Midbrain (tissue), 1 donor: ENCODE measurements at regions not wholly inside any gene's neighbourhood (a gene's known extent, or its start where the extent isn't known, plus 50 kb on each side); places are given as distances from the start of the nearest gene placed in this dataset.

ENCODE experiments used
- DNase-seq: peaks from one replicate; lab custom pipeline; 2025; lab: John Stamatoyannopoulos, UW

DNA sequence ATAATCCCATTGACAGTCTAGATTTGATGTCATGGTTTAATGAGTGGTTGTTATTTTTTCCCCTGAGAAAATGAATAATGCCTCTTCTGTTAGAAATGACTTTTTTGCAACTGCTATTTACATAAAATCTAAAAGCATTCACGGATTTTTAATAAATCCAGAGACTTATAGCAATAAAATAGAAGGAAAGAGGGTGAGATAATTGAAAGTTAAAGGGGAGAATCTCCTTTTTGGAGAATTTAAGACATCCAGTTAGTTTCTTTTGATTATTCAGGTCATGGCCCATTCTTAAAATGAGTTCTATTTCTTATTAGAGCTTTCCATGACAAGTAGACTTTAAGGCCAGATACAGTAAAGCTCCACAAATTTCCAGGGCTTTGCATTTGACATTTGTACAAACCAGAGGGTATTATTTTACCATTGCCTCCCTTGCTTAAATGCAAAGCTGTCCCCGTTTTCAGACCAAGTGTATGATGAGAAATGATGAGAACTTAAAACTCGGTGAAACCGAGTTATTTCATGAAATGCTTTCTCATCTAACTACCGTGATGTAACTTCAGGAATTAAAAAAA, 789.0 kb upstream of the SOX9 start:
- peak; percentile 30 for DNase-seq

DNA sequence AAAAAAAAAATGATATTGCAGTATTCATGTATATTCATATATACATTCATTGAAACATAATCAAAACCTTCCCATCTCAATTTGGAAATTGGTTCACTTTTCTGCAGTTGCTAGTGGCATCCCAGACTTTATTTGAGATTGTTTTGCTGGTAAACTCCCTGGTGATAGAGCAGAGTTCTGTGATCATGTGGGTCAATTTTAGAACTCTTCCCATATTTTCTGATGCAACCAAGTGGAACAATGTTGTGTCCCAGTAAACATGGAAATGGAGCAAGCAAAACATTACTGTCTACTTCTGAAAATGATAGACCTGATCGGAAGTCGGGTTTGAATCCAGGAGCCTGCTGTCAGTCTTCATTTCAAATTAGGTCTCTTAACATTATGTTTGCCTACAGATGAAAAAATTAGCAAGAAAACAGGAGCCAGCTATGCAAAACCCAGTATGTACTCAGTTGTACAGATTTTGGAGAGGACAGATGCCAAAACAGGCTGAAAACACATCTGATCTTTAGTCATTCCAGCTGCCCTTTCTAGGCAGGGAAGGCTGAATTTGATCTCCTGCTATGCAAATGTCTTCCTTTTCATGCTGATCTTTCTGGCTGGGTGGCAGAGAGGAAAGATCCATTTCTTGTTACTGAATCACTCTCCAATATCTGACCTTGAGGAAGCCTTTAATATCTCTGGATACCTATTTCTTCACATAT, 786.6 kb upstream of the SOX9 start:
- DNase-seq, result no peak

DNA sequence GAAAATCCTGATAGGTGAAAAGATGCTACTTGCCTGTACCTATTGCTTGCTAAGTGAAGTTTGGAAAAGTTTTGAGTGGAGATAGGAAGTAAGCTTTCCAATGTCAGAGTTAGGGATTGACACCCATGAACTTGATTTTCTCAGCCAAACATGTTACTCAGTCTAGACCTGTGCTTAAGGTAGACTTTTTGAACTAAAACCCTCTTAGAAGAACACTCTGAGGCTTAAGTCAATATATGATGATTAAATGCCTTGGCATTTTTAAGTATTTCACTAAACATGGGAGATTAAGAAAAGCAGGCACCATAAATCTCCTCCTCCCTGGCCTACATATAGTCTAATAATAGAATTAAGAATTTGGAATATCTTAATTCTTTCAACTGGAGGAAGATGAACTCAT, 785.6 kb upstream of the SOX9 start:
- DNase-seq, result no peak

DNA sequence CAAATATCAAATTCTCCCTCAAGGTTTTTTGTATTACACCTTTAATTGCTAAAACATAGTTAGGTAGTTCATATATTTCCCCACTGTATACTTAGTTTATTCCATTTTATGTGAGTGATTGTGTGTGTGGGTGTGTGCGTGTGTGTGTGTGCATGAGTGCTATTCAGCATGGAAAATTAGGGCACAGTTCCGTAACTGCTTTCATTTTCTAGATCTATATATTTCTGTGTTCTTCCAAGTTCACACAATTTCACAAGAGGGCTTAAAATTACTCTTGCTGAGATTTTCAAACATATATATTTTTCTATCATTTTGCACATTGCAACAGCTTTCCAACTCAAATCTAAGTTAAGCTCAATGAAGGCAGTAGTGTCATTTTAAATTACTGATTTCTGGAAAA, 782.9 kb upstream of the SOX9 start:
- no peak for DNase-seq

DNA sequence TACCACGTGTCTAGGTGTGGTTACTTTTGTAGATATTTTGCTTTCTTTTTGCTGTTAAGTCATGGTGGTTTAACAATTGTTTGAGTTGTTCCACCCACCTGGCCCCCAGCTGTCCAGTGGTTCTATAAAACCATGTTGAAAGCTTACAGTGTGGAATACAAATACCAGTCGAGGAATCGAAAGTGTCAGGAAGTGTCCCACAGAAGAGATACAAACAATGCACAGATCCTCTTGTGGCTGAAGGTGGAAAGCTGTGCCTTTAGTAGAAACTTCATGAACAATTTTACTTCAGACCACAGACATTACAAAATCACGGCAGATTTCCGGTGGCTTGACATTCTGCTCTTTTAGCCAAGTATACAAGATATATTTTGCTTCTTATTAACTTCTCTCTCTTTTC, 782.4 kb upstream of the SOX9 start:
- DNase-seq, result no peak

DNA sequence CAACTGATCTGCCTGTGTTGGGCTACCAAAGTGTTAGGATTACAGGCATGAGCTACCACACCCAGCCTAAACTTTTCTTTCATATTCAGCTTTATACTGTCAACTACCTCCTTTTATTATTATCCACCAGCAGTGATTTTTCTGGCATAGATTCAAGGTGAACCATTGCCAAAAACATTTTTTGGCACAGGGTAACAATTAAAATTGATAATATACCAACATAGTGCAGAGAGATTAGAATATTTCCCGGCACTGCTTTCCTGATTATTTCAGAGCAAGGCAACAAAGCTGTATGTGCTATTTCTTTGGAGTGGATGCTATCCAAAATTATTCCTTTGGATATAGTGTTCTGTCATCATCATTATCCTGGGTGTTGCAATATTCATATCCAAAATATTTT, 781.6 kb upstream of the SOX9 start:
- DNase-seq, result no peak

DNA sequence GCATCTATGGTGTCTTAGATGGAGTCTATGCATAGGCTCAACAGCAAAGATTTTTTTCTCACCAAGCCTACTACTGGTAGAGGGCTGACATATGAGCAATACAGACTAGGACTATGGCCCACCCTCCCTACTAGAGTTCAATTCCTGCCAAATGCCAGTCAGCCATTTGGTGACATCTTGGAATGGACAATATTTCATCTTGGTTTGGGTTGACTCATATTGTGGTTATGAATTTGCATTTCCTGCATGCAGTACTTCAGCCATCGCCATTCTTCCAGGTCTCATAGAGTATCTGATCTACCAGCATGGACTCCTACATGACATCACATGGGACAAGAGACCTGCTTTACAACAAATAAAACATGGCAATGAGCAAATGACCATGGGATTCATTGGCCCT, 778.1 kb upstream of the SOX9 start:
- no peak for DNase-seq

DNA sequence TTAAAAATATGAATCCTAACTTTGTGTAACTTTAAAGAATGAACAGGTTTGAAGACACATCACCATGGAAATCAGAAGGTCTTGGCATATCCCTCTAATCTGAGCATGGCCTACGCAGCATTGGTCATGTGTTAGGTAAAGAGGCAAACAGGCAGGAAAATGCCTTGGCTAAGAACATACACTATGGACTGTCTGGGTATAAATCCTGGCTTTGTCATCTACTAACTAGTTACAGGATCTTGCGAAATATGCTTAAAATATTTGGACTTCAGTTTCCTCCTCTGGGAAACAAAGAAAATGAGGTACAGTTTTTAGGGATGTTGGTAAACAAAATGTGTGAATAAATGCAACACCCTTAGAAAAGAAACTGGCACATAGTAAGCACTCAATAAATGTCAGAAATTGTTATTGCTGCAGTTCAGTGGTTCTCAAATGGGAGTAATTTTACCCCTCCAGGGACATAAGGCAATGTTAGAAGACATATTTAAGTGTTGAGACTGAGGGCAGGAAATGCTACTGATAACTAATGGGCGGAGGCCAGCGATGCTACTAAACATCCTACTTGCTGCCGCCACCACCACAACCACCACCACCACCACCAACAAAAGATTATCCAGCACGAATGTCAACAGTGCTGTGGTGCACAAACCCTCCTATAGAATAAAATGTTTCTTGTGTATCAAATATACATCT, 770.8 kb upstream of the SOX9 start:
- no peak for DNase-seq

DNA sequence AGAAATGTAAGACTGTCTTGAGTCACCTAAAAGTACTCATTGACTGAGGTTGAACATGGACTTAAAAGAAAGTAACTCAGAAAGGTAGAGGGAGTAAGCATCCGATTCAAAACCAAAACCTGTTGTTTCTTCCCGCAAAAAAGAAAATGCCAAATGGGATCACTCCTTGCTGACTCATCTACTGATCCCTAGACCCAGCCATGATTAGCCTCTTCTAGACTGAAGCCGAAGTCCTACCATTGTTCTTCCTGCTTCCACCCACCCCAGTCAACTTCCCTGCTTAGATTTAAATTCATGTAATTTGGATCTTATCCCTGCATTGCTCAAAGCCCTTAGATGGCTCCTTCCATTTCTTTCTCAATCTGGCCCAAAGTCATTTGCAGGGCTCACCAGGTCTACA, 760.5 kb upstream of the SOX9 start:
- no peak for DNase-seq

DNA sequence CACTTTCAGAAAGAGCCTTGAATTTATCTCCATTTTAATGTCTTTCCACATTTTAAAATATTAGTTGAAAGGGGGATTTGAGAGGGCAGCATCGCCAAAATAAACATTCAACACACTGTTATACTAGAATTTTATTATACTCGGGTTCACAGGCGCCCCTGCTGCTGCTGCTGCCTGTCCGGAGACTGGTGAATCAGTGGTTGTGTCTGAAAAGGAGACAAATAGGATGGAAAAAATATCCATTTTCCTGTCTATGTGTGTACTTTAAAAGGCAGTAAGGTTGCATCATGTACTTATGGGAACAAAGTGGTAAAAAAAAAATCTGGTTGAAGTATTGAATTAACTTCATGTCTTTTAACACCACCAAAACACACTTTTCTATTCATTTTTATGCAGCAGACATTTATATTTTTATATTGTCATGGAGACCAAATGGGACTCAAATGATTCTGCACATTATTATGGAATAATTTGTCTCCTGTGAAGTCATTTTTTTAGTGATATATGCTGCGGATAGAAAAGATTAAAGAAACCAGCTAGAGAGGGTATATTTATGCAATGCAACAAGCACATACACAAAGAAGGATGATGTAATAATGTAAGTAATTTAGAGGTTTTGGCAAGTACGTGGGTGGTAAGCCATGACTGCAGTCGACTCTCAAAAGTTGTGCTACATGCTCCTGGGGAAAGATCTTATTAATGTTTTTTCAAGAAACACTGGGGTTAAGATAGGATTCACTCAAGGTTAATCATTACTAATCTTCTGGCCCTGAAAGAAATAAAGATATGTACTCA, 759.0 kb upstream of the SOX9 start:
- DNase-seq, result no peak

DNA sequence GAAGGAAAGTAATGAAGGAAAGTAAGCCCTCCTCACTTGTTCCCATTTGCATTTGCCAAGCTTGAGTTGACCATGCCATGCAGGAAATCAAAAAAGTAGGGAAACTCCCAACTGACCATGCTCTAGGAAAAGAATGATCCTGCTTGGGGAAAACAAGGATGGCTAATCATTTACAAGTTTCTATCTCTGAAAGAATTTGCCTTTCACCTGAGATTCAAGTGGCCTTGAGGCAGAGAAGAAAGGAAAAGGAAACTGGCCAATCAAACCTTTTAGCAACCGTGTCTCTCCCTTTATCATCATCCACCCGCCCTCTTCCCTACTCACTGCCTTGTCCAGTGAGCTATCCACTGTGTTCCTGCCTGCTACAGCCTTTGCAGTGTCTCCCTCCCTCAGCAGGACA, 757.2 kb upstream of the SOX9 start:
- no peak for DNase-seq

DNA sequence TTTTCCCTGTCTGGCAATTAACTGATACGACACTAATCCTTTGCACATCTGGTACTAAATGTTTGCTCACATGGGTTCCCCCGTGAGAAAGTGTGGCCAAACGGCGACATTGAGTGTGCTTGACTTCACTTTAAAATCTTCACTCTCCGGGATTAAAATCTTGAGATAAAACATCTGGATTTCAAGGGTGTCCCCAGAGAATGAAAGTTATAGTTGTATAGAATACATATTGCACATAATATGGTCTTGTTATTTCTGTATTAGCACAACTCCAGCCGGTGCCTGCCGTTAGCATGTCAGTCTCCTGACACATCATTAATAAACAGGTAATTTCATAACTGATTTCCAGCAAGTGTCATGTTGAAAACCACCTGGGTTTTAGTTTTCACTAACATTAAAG, 749.0 kb upstream of the SOX9 start:
- no peak for DNase-seq

DNA sequence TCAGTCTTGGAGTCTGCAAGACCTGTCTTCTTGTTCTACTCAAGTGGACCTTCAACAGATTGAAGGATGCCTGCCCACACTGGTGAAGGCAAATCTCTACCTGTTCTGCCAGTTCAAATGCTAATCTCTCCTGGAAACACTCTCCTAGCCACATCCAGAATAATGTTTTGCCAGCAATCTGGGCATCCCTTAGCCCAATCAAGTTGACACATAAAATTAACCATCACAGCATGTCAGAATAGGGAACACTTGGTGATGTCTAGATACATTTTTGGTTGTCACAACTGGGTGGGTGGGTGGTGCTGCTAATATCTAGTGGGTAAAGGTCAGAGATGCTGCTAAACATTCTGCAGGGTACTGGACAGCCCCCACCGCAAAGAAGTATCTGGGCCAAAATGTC, 744.9 kb upstream of the SOX9 start:
- DNase-seq, result no peak

DNA sequence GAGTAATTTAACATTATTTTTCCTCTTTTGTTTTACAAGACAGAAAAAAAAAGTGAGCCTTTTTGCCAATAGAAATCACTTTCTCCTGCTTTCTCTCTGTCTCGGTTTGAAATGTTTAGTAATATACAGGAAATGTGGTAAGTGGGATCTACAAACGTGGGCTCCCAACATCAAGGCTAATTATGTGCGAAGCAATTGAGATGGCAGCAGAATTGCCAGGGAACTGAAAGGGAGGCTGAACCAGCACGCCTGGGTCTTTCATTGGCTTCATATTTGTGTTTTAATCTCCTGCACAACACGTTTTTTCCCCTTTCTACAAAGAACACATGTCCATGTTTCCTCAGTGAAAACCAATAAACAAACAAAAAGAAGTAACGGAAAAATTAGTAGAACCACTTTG, 743.9 kb upstream of the SOX9 start:
- no peak for DNase-seq

DNA sequence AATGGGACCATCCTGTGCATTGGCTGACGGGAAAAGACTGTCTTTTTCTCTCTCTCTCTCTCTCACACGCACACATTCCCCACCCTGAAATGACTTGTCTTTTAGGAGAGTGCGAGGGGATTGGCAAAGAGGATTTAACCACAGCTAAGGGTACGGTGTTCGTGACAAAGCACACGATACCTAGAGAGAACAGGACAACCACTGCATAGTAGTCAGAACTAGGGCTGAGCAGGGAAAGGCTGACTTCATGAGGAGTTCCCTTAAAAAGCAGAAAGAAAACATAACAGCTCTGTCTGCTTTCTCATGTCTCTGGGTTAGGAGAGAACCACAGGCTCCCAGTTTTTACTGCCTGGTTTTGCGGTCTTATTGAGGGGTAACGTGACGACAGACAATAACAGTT, 742.8 kb upstream of the SOX9 start:
- no peak for DNase-seq

DNA sequence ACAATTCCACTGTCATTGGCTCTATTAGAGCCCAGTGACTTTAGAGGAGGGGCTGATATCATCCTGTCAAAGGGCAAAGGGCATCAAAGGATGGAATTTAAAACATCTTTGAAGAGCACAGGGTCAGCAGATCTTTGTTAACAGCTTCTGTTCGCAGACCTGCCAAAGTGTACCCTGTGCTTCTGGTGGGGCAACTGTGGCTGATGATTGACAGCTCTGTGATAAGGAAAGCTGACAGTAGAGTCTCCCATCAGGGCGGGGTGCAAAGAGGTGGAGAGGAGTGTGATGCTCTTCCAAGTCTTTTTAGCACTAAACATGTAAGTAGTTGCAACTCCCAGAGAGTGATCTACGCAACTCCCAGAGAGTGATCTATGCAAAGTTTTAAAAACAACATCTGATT, 742.1 kb upstream of the SOX9 start:
- DNase-seq, result no peak

DNA sequence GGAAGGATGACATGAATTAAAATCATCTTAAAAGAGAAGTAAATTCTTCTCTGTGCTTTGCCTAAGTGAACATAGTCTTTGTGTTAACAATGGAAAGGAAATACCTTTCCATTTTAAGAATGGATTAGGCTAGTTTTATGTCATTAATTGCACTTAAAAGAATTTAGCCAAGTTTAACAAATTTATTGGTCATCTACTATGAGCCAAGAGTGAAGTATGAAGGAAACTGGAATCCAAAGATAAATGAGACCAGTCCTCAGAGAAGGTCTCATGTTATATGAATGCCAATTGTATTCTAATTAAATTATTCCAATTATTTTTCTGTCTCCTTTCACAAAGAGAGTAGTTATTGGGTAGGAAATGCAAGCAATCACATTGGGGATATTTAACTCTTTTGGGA, 741.3 kb upstream of the SOX9 start:
- no peak for DNase-seq

DNA sequence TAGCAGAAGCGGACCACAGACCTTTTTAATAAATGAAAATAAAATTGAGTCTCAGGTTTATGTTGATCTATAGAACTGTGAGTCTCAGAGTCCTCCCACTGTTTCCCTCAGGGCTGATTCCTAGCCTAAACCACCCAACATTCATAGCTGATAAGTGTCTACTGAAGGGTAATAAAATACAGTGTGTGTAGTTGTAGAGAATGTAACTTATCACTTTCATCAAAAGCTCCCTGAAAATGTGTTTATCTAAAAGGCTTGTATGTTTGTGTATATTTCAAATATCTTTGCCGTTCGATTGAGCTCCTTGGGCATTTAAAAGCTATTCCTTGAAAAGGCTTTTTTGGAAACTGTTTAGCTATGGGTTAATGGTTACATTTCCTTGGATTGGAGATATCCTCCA, 740.3 kb upstream of the SOX9 start:
- DNase-seq, result no peak

DNA sequence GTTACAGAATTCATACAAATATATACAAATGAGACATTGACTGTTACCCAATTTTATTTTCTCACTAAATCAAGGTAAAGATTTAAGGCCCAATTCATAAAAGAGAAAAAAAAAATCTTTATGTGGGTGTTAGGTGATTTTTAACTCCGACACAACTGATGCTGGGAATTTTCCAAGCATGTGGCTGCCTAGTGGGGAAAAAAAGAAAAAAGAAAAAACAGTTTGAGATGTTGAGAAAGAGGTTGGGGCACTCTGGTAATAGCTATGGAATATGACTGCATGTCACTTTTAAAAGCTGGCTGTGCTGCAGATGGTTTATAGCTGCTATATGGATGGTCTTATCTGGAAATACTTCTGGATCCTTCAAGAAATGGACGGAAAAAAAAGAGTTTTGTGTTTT, 739.9 kb upstream of the SOX9 start:
- no peak for DNase-seq

DNA sequence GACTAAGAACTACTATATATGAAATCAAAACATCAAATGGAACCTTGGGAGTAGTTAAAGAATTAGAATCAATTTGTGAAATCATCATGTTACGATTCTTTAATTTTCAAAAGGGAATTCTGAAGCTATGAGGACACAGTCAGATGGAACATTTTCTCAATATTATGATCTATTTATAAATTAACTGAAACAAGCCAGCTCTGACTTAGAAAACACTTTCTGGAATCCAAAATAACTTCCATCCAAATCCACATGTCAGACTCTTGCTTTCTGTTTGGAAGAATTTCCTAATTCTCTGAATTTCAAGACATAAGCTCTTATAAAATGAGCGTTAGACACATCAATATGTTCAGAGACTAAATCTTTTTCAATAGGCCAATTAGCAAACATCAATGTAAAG, 737.7 kb upstream of the SOX9 start:
- DNase-seq, result no peak

DNA sequence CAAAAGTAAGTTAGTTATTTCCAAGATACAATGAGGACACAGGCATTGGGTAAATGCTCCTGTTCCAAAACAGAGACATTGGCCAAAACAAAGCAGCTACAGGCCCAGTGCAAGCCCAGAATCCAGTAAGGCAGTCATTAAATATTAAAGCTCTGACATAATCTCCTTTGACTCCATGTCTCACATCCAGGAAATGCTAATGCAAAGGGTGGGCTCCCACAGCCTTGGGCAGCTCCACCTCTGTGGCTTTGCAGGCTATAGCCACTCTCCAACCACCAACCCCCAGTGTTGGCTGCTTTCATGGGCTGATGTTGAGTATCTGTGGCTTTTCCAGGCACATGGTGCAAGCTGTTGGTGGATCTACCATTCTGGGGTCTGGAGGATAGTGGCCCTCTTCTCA, 733.4 kb upstream of the SOX9 start:
- no peak for DNase-seq

DNA sequence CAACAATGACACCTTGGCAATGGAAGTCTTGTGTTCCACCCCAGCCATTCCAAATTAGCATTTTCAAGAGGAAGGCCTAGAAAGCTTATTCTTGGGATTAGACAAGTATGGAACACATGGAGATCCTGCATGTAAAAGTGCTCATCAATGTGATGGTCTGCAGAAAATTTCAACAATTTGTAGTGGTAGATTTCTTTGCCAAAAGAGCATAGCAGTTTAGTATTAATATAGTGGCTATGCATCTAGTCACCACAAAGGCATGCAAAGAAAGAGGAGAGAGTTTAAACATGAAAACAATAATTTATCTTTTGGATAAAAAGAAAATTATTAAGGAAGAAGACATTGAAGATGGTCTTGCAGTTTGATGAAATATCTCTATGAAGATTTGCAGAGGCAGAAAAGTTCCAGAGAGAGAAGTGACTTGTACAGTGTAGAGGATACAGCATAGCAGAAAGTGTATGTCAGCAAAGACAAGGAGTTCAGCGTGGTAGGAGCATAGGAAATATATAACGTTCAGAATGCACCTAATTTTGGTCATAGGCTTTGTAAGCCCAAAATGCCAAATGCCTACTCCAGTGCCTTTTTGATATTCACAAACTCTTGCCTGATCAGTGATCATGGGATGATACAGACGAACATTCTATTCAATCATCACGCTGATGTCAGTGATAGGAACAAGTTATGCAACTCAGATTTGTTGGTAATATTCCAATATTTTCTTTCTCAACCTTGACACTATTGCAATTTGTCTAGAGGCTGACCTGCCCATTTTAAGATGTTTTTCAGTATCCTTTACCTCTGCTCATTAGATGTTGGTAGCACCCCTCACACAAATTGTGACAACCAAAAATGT, 727.9 kb upstream of the SOX9 start:
- no peak for DNase-seq
